NCI-H460 (cell line): ENCODE measurements at regions not wholly inside any gene's neighbourhood (a gene's known extent, or its start where the extent isn't known, plus 50 kb on each side); places are given as distances from the start of the nearest gene placed in this dataset.

Experiments
- DNase-seq: peaks from one replicate; pipeline ENCODE4 v3.0.0-alpha.2; 2016; ENCODE audit warnings: low read depth; ENCODE audit errors: extremely low read depth

DNA sequence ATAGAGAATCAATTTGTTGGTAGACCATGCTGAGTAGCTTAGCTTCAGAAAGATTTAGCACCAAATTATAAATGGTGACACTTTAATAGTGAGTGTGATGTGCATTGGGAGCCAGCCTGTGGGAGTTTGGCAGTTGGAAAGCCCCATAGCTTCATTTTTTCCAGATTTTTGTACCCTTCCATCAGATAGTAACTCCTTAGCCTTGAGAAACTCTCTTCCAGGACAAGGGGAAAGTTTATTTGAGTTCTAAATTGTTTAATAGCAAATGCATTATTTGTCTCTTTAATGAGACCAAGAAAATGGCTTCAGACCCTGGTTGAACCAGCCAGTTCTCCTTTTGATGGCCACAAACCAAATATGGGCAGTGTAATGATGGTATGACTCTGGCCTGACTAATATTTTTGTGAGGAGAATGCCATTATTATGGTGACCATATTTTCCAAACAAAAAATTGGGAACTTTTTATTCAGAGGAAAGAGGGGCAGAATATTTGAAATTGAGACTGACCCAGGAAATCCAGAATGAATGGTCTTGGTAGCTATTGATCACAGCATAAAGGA, 49.8 kb downstream of the PLCE1 start:
- DNase-seq, result no peak

DNA sequence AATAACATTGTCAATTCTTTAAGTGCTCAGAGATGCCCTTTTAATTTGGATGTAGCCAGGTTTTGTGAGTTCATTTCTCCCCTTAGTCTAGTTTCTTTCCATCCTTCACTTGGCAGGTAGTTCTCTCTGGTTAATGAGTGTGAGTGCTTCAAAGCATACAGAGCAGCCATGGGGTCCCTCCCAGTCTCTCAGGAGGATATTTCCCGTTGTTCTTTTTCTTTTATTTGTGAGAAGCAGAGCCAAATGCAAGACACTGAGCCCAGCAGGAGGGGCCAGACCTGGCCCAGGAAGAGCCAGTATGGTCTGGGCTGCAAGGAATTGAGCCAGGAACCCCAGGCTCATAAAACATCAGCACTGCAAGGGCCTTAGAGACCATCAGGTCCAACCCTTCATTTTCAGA, 52.4 kb downstream of the PLCE1 start:
- DNase-seq, result no peak

DNA sequence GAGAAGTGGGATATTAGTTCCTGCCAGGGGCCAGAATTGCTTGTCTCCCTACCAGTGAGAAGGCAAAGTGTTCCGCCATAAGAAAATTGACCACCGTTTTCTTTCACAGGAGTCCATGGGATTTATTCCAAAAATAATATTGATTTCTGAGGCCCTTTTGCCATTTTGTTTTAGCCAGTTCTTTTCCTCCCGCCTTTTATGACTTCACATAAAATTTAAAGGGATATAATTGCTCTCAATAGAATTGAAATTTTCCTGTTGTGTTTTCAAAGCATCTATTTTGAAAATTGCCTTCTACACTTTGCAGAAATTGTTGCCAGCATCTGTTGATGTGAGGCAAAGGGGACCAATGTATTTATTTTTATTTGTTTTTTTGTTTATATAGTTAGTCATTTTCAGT, 53.6 kb downstream of the PLCE1 start:
- no peak for DNase-seq

DNA sequence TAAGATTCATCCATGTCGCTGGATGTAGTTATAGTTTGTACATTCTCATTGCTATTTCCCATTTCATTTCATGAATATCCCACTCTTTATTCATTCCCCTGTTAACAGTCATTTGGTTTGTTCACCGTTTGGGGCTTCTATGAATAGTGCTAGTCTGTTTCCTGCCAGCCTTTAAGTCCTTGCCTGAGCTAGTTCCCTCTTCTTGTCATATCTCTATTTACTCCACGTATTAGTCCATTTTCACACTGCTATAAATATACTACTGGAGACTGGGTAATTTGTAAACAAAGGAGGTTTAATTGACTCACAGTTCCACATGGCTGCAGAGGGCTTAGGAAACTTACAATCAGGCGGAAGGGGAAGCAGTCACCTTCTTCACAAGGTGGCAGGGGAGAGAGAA, 56.2 kb downstream of the PLCE1 start:
- no peak for DNase-seq

DNA sequence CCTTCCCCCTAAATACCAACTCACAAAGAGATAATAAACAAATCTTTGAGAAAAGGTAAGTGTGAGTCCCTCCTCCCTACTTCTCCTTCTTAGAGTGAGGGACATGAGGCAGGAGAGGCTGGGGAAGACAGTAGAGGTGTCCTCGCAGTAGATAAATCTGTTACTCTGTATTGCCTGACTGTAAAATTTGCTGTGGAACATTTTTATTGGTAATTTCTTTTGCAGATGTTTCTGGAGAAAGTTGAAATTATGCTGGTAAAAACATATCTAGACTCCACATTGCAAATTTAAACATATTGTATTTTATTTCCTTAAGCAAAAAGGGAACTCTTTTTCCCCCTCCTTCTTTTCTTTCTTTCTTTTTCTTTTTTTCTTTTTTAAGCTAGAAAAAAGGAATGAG, 58.5 kb downstream of the PLCE1 start:
- no peak for DNase-seq

DNA sequence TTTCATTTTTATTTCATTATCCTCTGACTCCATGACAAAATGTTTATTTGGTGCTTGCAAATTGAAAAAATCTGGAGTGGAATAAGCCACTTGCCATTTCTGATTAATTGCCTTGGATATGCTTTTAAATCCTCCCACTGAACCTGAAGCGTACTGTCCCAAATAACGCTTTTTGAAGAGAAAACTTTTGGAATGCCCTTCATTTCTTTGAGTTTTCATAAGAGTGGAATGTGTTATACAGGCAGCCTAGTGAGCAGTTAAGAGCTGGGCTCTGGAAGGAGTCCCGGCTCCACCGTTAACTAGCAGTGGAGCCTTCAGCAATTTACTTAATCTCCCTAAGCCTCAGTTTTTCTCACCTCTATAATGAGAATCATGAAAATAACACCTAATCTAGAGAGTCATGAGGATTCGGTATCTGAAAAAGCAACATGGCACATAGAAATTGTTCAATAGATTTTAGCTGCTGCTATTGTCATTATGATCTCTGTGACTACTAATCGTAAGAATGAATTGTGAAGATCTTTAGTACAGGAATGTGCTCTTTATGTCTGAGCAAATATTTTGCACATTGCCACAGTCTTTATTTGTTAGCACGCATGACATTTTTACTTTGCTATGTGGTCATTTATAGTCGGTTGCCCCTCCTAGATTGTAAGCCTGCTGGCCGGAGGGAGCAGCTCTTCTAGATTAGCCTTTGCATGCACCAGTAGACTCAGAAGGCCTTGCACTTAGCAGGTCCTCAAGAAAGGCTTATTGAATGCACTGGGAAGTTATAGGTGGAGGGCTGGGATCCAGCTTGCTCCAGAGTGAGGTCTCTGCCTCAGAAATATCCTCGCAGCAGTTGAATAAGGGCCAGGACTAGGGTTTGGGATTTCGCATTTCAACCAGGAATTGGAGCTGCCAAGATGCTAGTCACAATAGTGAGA, 59.4 kb downstream of the PLCE1 start:
- DNase-seq, result no peak

DNA sequence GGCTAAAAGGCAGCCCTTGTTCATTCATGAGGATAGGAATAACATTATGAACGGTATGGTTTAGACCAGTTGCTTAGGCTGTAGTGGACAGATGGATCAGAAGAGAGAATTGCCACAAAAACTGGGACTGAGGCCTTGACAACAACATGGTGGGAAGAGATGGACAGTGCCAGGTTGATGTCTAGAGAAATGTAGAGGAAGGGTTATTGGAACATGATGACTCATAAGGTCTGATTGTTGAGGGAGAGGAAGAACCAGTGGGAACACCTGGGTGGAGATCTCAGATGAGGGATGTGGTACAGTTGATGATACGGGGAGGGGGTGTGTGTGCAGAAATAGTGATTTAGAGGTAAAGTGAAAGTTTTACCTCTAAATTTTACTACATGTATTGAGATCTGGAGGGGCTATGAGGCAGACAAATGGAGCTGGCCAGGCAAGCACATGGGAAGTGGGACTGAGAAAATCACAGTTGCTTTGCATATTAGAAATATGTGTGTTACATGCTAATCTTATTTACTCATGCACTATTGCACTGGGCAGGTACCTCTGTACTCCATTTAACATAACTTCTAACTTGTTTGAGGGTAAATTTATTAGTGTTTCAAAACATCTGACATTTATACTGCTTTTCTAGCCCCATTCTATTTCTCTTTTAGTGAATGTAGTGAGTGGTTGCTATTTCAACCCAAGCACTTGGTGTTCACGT, 65.6 kb downstream of the PLCE1 start:
- DNase-seq, result no peak

DNA sequence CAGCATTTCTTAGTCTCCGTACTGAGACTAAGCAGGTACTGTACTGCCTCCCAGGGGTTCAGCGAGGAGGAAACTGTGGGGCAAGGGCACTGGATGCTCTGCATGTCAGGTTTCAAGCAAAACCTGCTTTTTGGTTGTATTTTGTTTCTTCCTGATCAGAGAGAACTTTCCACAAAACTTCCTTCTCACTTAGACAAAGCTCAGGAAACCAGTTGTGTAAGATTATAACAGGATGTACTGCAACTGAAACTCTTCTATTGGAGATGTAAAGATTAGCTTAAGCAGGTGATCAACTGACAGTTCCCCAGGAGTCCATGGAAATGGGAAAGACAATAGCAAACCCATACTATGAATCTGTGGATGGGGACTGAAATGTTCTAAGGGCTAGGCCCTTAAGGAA, 67.3 kb downstream of the PLCE1 start:
- DNase-seq, result no peak

DNA sequence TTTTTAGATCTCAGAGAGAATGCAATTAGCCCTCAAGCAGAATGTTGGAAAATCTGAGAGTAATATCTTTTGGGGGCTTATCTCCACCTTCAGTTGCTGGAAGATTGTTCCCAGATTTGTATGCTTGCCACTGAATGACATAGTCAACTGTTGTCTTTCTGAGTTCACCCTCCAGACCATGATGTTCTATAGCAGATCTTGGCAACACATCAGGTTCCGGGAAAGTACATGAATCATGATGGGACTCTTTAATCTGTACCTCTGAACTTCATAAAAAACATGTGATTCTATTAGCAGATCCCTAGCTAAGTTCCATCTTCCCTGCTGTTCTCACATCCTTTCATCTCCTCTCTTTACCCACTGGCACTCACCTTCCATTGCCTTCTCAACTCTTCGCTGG, 68.9 kb downstream of the PLCE1 start:
- DNase-seq, result no peak

DNA sequence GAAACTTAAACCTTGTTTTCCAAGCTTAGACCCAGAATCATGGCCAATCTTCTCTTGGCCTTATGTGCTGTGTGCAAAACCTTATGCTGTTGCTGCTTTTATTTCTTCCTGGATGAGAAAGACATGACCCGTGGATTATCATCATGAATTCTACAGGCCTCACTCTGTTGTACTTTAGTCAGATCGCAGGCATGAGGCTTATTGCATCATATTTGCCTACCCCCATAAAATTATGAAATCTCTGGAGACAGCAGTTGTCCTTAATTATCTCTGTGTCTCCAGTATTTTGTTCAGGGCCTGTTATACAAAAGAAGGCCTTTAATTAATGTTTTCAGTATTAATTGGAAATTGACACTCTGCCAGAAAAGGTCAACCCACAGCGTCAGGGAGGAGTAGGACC, 71.6 kb downstream of the PLCE1 start:
- DNase-seq, result no peak

DNA sequence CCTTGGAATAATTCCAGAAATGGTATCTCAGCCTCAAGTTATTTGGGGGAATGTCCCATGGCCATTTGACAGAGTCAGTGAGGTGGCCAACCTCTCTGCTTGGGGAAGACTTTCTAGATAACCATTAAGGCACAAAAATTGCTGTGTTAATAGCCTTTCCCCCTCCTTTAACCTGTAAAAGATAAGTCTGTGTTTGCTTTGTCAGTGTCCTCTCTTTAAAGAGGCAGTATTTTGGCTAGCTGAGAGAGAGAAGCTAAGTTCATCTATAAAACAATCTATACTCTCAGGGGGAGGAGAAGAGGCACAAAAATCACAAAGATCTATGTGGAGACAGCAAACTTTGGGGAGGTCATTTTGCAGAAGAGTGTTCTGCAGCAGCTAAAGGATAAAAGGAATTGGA, 72.1 kb downstream of the PLCE1 start:
- no peak for DNase-seq

DNA sequence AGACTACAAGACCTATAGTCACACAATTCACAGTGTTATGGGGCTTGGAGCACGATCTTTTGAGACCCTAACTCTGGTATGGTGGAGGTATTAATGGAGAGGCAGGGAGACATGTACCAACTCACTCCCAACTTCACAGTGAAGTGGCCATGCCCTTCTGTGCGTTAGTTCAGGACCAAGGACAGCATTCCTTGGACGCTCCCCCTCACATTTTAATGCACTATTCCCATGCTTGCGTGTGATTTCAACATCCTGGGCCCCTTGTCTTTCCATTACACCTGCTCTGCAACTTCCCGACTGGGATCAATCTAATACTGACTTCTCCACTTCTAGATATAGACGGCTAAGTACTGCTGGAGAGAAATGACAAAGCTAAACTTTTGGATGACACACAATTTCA, 72.7 kb downstream of the PLCE1 start:
- peak; percentile 40 for DNase-seq

DNA sequence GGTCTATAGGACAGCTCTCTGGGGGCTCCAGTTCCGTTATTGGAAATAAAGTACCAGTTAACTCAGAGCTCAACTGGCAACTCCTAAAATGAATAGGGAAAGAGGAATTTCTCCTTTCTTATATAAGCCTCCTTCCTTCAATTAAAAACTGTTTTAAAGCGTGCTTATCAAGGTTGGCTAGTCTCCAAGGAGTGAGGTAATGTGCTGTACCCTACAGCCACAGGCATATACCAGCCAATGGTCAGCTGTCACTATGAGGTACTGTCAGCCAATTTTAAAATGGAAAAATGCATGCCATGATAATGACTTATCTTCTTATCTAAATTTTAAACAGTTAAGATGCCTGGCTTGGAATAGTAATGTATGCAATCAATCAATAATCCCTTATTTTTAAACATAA, 76.2 kb downstream of the PLCE1 start:
- no peak for DNase-seq

DNA sequence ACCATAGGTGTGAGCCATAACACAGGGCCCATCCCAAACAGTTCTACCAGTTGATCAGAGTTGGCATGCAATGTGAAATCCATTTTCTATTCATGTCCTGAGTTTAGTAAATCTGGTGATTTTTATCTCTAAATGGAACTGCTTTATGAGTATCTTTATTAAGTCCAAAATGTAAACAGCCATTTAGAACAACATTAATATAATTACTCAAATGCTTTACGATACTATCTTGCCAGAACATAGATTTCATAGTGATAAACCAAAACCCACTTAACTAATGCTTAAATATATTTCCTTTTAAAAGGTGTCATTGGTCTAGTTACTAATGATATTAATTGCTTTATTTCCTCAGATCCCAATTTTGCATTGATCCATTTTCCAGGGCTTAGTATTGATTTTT, 80.7 kb downstream of the PLCE1 start:
- no peak for DNase-seq

DNA sequence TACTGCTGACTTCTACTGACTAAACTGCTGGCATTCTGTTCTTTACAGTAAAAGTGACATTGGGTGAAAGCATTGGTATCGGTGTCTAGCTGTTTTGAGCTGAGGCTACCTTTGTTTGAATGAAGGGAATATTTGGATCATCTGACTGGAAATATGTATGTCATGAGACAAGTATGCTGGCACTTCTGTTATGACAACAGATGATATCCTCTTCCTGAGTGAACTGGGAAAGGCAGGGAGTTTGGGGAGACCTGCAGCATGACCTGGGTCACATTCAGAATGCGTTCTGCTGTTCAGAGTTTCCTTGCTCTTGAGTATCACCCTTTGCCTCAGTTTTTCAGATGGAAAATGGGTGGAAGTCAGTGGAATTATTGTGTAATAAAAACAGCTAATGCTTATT, 81.8 kb downstream of the PLCE1 start:
- no peak for DNase-seq

DNA sequence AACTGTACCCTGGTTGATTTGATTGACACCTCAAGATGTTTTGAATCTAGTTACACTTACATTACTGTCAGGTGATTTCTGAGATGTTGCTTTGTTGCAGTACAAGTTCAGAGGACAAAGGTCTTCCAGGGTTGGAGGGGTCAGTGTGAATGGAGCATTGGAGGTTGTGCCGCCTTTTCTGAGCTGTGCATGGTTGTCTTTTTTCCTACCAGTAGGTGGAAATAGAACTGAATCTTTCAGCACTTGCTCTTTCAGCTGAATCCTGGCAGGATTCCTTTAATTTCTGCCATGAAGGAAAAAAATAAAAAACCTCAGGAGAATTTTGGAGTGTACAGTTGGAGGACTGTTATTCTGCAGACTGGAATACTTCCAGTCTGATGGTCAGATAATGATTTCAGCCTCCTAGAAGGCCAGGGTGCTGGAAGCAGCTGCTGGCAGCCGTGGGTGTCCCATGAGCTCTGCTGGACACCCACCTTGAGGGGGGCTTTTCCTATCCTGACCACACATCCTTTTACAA, 82.7 kb downstream of the PLCE1 start:
- DNase-seq, result no peak

DNA sequence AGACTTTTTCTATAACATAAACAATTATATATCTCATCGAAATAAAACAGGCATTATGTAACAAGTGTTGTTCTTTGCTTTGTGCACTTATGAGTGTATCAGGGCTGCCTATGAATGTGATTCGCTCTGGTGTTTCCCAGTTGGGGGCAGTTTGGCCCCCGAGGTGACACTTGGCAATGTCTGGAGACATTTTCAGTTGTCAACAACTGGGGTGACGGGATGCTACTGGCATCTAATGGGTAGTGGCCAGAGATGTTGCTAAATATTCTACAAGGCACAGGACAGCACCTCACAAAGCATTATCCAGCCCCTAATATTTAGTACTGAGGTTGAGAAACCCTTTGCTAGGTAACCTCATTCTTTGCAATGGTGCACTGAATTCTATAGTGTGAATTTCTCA, 83.3 kb downstream of the PLCE1 start:
- no peak for DNase-seq

DNA sequence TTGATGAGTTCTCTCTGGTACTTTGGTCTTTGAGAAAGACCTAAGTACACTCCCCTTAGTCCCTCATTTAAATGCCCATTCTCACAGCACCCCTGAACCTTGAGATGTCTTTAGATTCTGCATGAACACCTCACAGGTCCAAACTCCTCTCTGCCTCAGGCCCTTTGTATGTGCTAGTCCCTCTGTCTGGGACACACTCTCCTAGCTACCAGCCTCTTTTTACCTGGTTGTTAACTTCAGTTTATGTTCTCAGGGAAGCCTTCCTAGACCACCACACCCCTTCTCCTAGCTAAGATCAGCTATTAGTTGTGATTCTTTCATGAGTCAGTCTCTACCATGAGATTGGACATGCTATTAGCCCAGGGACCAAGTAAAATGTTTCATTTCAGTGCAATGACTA, 86.4 kb downstream of the PLCE1 start:
- no peak for DNase-seq

DNA sequence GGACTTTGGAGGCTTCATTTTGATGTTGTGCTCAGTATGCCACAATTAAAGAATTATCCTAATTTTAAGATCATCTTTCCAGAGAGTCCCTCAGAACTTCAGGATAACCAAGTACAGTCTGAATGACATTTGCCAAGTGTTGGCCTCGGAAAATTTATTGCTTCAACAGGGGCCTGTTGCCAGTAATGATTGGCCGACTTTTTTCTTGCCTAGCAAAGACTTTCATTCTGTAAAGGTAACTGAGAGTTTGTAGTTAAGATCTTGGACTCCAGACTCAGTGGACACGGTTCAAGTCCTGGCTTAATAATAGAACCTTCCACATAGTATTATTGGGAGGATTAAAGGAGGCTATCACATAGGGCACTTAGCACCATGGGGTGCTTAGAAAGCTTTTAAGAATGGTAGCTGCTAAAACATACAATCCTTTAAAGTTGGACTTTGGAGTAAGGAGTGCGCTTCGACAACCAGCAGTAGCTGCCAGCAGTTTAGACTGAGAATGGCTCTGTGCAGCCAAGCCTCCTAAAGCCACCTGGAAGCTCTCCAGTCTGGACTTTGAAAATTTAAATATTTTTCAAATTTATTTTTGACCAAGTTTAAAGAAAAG, 90.0 kb downstream of the PLCE1 start:
- no peak for DNase-seq

DNA sequence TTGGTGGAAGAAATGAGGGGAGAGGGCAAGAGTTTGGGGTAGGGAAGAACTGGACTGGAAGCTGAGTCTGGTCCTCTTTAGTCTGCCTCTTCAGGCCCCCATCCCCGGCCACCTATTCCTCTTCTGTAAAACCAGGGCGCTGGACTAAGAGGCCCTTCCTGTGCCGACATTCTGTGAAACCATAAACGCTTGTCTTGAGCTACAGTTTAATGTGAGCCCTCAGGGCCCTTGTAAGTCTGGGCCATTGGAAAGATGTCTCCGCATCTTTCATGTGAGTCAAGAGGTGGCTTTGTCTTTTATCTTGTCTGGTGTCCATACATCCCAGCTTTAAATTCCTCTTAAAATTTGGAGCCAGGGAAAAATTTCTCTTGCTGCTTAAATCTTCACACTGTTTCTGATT, 90.6 kb downstream of the PLCE1 start:
- no peak for DNase-seq

DNA sequence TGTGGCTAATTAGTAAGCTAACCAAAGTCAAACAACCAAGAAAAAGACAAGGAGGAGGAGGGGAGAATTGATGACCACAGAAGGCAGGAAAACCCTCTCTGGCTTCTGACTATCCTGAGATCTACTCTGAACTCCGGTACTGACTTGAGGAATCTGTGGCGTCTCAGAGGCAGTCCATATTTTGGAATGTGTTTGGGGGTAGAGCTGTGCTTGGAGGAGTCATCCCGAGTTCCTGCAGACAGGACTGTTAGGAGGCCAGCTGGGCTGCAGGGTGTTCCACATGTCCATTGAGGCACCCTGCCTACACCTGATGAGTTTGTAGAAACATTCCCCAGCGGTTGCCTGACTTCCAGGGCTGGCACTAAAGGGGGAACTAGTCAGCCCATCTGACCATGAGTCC, 91.6 kb downstream of the PLCE1 start:
- DNase-seq, result no peak
